ENCODE measurements at regions not wholly inside any gene's neighbourhood (a gene's known extent, or its start where the extent isn't known, plus 50 kb on each side); places are given as distances from the start of the nearest gene placed in this dataset.

DNA sequence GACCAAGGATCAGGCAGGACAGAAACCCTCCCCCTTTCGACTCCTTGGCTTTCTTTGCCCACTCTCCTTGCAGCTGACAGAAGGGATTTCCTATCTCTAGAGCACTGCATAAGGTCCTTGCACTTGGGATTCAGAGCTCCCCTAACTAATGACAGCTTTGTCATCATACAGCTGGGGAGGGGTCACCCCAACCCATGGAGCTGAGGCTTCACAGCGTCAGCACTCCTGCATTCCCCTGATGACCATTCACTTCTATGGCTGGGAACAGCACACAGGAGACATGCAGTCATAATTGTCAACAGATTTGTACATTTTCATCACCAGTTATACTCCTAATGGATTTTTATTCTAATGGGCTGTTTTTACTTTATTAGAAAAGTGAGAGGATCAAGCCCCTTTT is 161.7 kb upstream of the C1orf87 start:
- H3K27ac Mint-ChIP-seq = no peak overlapping the region
- ChIA-PET POLR2A (no interaction called here), CTCF (interaction anchor here (1.1 kb wide), 1 partner anchor 31 kb away, joined by 3 read pairs; no protein-coding TSS in a partner anchor)
- no peaks in the 10 kb centered on the region for H3K9me3 Mint-ChIP-seq
- H3K4me1 Mint-ChIP-seq = no peaks in the 10 kb centered on the region
- no peak for DNase-seq
- no peaks in the 10 kb centered on the region for H3K36me3 Mint-ChIP-seq (ENCODE audit: low read depth)
- no peaks in the 10 kb centered on the region for H3K27me3 Mint-ChIP-seq
- no peak overlapping the region for H3K4me3 Mint-ChIP-seq

DNA sequence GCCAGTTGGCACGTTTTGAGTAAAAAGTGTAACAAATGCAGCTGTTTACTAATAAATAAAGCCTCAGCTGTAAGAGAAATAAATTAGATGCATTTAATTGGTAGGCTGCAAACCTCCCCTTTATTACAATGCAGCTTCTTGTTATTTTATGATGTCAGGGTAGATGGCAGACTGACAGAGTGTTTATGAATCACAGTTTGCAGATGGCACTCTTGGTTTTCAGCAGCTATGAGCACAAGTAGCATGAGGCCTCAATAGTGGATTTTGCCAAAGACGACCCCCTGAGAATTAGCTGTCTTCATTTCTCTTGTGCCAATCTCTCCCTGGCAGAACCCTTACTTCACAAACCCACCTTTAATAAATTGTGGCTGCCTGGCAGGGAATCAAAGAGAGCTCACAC is 161.2 kb upstream of the C1orf87 start:
- POLR2A ChIA-PET = no interaction called here
- Mint-ChIP-seq H3K4me3 (no peak overlapping the region), H3K4me1 (no peaks in the 10 kb centered on the region), H3K36me3 (ENCODE audit: low read depth) (no peaks in the 10 kb centered on the region), H3K27me3 (no peaks in the 10 kb centered on the region), H3K27ac (no peak overlapping the region), H3K9me3 (no peaks in the 10 kb centered on the region)
- CTCF ChIA-PET = interaction anchor here (1.1 kb wide), 1 partner anchor 31 kb away, joined by 3 read pairs; no protein-coding TSS in a partner anchor
- no peak for DNase-seq

DNA sequence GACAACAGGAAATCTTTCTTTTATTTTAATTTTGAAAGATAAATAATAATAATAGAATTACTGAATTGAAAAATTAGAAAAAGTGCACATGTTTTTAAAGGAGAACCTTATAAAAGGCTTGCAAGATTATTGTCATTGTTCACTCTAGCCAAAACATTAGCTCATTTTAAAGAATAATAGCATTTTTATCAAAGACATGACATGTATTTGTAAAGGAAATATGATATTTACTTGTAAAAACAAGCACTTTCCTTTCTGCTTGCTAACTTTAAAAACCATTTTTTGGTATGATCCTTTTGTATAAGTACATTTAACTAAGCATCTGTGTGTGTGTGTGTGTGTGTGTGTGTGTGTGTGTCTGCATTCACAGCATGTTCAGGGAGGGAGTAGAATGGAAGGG is 156.3 kb upstream of the C1orf87 start:
- Mint-ChIP-seq H3K4me1 (no peaks in the 10 kb centered on the region), H3K4me3 (no peak overlapping the region), H3K27ac (no peak overlapping the region), H3K27me3 (no peaks in the 10 kb centered on the region), H3K36me3 (ENCODE audit: low read depth) (no peaks in the 10 kb centered on the region), H3K9me3 (no peaks in the 10 kb centered on the region)
- ChIA-PET POLR2A (no interaction called here), CTCF (no interaction called here)
- no peak for DNase-seq

DNA sequence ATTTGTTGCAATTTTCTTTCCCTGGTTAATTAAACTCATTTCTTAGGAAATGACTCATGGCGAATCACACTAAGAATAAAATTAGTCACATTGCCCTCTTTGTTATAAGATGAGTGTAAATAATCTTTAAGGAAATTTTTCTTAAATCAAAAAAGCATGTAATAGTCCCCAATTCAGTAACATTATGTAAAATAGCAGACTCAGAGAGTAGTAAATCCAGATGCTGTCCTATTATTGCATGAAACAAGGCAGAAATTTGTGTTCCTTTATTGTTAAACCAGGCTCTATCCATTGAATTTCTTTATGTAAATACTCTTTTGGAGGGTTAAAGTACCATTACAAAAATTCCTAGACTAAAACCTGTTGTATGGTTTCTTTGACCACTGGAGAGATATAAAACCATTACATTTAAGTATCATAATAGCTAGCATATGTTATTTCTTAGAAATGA is 154.5 kb upstream of the C1orf87 start:
- DNase-seq = no peak
- H3K9me3 Mint-ChIP-seq = no peaks in the 10 kb centered on the region
- H3K27me3 Mint-ChIP-seq = no peaks in the 10 kb centered on the region
- no peaks in the 10 kb centered on the region for H3K36me3 Mint-ChIP-seq (ENCODE audit: low read depth)
- no peaks in the 10 kb centered on the region for H3K4me1 Mint-ChIP-seq
- H3K27ac Mint-ChIP-seq = no peak overlapping the region
- no peak overlapping the region for H3K4me3 Mint-ChIP-seq
- POLR2A ChIA-PET = no interaction called here
- CTCF ChIA-PET = no interaction called here

DNA sequence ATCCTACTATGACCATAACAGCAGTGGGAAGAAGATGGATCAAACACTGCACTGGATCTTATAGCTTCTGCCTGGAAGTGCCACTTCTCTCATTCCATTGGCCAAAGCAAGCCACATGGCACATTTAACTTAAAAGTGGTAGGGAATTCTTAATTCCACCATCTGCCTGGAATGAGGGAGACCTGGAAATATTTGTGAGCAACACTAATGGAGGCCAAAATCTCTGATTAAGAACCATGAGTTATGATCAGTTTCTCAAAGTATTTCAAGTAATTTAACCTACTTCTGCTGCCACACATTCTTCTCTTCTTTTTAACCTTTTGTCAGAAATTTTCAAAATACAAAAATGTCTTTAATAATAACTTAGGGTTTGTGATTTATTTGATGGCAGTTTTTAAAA is 154.0 kb upstream of the C1orf87 start:
- peak overlapping the region; percentile 4 for H3K27ac Mint-ChIP-seq
- ChIA-PET POLR2A (no interaction called here), CTCF (no interaction called here)
- H3K36me3 Mint-ChIP-seq (ENCODE audit: low read depth) = no peaks in the 10 kb centered on the region
- no peaks in the 10 kb centered on the region for H3K9me3 Mint-ChIP-seq
- no peak overlapping the region for H3K4me3 Mint-ChIP-seq
- H3K4me1 Mint-ChIP-seq = no peaks in the 10 kb centered on the region
- no peaks in the 10 kb centered on the region for H3K27me3 Mint-ChIP-seq
- DNase-seq = no peak

DNA sequence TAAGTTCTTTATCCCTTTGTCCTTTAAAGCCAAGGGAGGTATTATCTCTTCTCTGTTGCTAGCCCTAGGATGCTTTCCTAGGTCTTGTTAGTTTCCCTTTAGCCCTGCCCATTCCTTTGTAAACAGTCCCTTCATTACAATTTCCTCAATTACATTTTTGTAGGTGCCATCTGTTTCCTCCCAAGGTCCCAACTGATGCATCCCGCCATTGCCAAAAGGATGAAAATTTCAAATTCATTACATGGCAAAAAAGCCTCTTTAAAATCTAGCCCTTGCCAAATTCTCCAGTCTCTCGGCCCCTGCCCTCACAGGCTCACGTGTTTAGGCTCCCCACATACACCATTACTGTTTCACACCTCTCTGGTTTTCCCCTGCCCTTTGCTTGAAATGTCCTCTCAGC is 151.9 kb upstream of the C1orf87 start:
- no peak overlapping the region for H3K4me3 Mint-ChIP-seq
- no peaks in the 10 kb centered on the region for H3K27me3 Mint-ChIP-seq
- H3K27ac Mint-ChIP-seq = no peak overlapping the region
- H3K9me3 Mint-ChIP-seq = peaks cover 2% of the 10 kb centered on the region
- no peaks in the 10 kb centered on the region for H3K36me3 Mint-ChIP-seq (ENCODE audit: low read depth)
- no peak for DNase-seq
- H3K4me1 Mint-ChIP-seq = no peaks in the 10 kb centered on the region
- CTCF ChIA-PET = no interaction called here
- POLR2A ChIA-PET = no interaction called here

DNA sequence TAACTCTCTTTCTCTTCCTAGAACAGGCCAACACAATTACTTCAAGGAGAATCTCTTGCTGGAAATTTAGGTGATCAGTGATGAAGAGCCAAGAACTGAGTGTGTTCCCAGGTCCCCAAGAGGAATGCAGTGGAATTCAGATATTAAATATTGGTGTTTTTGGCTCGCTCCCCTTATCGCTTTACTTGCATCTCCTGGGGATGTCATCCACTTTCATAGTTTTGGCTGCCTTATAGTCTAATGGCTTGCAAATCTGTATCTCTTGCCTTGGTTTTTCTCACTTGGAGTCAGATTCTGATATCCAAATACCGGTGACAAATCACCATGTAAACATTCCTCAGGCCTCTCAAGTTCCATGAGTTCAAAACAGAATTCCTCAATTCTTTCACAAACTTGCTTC is 151.0 kb upstream of the C1orf87 start:
- DNase-seq = no peak
- Mint-ChIP-seq H3K36me3 (ENCODE audit: low read depth) (no peaks in the 10 kb centered on the region), H3K9me3 (peaks cover 2% of the 10 kb centered on the region), H3K4me1 (no peaks in the 10 kb centered on the region), H3K27ac (no peak overlapping the region), H3K4me3 (no peak overlapping the region), H3K27me3 (no peaks in the 10 kb centered on the region)
- POLR2A ChIA-PET = no interaction called here
- CTCF ChIA-PET = interaction anchor here (0.7 kb wide), 1 partner anchor 61 kb away, joined by 3 read pairs; no protein-coding TSS in a partner anchor

DNA sequence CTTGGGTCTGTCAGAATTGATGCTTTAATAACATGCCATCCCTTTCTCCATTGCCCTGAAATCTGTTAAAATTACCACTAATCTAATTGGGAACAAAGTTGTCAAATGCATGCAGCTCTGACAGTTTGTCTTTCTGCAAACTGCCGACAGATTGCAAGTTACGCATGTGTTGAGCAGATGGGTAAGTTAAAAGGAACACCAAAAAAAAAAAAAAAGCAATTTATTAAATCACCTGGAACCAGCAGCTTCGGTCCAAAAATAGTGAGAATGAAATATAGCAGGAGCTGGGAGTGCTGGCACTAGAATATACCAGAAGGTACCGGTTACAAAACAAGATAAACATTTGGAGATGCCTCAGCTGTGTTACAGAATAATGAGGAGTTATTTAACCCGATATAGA is 149.6 kb upstream of the C1orf87 start:
- POLR2A ChIA-PET = no interaction called here
- H3K27ac Mint-ChIP-seq = no peak overlapping the region
- H3K4me3 Mint-ChIP-seq = no peak overlapping the region
- DNase-seq = no peak
- no peaks in the 10 kb centered on the region for H3K36me3 Mint-ChIP-seq (ENCODE audit: low read depth)
- peaks cover 2% of the 10 kb centered on the region for H3K9me3 Mint-ChIP-seq
- no peaks in the 10 kb centered on the region for H3K27me3 Mint-ChIP-seq
- no peaks in the 10 kb centered on the region for H3K4me1 Mint-ChIP-seq
- CTCF ChIA-PET = no interaction called here

DNA sequence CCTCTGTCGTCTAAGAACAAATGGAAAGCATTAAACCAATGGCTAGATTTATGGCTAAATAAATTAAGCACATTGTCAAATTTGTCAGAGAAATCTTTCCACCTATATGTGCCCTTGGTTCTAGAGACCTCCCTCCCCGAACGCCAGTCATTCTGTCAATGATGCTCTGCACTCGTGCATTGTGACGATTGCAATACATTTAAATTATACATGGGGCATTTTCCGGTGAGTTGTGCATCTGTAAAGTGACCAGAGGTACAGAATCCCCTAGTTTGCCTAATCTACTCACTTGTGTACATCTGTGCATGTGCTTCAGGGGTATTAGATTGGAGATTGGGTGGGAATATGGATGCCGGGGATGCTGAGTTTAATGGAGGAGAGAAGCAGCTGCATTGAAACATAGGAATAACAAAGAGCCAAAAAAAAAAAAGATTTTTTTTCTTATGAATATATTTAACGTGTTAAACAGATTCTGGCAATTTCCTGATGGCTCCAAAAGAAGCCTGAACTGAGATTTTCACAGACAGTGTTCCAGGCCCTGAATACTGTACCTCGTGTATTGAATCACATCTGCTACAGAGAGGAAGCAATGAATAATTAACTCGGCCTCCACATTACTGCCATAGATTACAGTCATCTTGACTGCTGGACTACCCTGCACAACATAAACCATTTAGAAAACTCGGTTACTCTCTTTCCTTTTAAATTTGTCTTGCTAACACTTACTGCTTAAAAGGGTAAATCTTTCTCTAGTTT is 149.0 kb upstream of the C1orf87 start:
- DNase-seq = no peak
- Mint-ChIP-seq H3K27me3 (no peaks in the 10 kb centered on the region), H3K9me3 (peaks cover 2% of the 10 kb centered on the region), H3K36me3 (ENCODE audit: low read depth) (no peaks in the 10 kb centered on the region), H3K4me3 (no peak overlapping the region), H3K4me1 (no peaks in the 10 kb centered on the region), H3K27ac (no peak overlapping the region)
- POLR2A ChIA-PET = no interaction called here
- CTCF ChIA-PET = no interaction called here

DNA sequence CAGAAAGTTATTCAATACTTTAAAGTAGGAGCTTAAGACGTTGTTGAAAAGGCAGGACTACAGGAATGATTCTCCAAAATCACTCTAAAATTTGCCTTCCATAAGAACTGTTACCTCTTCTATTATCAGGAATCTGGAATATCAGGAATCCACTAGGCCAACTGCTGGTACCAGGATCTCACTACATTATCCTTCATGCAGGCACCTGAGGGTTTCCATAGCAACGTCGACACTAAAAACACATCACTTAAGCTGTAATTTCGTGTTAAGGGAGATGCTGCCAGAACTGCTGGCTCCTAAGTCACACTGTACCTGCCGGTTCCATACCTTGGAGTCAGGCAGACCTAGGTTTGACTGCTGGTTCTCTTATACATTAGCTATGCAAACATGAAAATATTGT is 139.7 kb upstream of the C1orf87 start:
- no peak overlapping the region for H3K27ac Mint-ChIP-seq
- no peaks in the 10 kb centered on the region for H3K27me3 Mint-ChIP-seq
- no peaks in the 10 kb centered on the region for H3K9me3 Mint-ChIP-seq
- no peak for DNase-seq
- no peak overlapping the region for H3K4me3 Mint-ChIP-seq
- no peaks in the 10 kb centered on the region for H3K4me1 Mint-ChIP-seq
- POLR2A ChIA-PET = no interaction called here
- CTCF ChIA-PET = no interaction called here
- H3K36me3 Mint-ChIP-seq (ENCODE audit: low read depth) = no peaks in the 10 kb centered on the region

DNA sequence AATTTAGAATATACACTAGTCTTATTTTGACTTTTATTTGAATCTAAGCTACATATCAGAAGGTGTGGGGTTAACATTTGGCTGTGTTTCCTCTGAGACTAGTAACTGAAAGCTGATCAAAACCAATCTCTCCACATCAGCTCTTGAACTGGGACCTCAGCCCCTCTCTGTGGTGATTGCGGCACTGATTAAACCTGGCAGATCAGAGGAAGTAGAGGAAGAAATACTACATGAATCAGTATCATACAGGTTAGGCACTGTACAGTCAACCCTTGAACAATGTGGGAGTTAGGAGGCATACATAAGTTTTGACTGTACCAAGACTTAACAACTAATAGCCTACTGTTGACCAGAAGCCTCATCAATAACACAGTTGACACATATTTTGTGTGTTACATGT is 122.5 kb upstream of the C1orf87 start:
- Mint-ChIP-seq H3K27ac (no peak overlapping the region), H3K27me3 (no peaks in the 10 kb centered on the region), H3K4me1 (no peaks in the 10 kb centered on the region), H3K4me3 (no peak overlapping the region), H3K36me3 (ENCODE audit: low read depth) (no peaks in the 10 kb centered on the region), H3K9me3 (no peaks in the 10 kb centered on the region)
- DNase-seq = no peak
- POLR2A ChIA-PET = no interaction called here
- CTCF ChIA-PET = no interaction called here

DNA sequence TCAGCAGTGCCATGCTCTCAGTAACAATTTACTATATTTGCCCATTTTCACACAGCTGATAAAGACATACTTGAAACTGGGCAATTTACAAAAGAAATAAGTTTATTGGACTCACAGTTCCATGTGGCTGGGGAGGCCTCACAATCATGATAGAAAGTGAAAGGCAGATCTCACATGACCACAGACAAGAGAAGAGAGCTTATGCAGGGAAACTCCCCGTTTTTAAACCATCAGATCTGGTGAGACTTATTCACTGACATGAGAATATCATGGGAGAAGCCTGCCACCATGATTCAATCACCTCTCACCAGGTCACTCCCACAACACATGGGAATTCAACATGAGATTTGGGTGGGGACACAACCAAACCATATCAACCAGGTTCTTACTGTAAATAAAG is 112.1 kb upstream of the C1orf87 start:
- CTCF ChIA-PET = no interaction called here

DNA sequence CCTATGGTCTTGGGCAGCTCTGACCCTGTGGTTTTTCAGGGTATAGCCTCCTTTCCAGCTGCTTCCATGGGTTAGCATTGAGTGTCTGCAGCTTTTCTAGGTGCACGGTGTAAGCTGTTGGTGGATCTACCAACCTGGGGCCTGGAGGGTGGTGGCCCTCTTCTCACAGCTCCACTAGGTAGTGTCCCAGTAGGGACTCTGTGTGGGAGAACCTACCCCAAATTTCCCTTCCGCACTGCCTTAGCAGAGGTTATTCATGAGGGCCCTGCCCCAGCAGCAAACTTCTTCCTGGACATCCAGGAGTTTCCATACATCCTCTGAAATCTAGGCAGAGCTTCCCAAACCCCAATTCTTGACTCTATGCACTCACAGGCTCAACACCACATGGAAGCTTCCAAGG is 111.0 kb upstream of the C1orf87 start:
- Mint-ChIP-seq H3K36me3 (ENCODE audit: low read depth) (no peaks in the 10 kb centered on the region), H3K27me3 (no peaks in the 10 kb centered on the region), H3K9me3 (peaks cover 21% of the 10 kb centered on the region), H3K4me1 (no peaks in the 10 kb centered on the region), H3K27ac (no peak overlapping the region), H3K4me3 (no peak overlapping the region)
- CTCF ChIA-PET = no interaction called here
- DNase-seq = no peak
- POLR2A ChIA-PET = no interaction called here

More for the DNA sequence above, 112.1 kb upstream of the C1orf87 start:
- POLR2A ChIA-PET = no interaction called here
- Mint-ChIP-seq H3K27me3 (no peaks in the 10 kb centered on the region), H3K4me1 (no peaks in the 10 kb centered on the region), H3K27ac (no peak overlapping the region), H3K36me3 (ENCODE audit: low read depth) (no peaks in the 10 kb centered on the region), H3K9me3 (peaks cover 21% of the 10 kb centered on the region), H3K4me3 (no peak overlapping the region)
- no peak for DNase-seq

DNA sequence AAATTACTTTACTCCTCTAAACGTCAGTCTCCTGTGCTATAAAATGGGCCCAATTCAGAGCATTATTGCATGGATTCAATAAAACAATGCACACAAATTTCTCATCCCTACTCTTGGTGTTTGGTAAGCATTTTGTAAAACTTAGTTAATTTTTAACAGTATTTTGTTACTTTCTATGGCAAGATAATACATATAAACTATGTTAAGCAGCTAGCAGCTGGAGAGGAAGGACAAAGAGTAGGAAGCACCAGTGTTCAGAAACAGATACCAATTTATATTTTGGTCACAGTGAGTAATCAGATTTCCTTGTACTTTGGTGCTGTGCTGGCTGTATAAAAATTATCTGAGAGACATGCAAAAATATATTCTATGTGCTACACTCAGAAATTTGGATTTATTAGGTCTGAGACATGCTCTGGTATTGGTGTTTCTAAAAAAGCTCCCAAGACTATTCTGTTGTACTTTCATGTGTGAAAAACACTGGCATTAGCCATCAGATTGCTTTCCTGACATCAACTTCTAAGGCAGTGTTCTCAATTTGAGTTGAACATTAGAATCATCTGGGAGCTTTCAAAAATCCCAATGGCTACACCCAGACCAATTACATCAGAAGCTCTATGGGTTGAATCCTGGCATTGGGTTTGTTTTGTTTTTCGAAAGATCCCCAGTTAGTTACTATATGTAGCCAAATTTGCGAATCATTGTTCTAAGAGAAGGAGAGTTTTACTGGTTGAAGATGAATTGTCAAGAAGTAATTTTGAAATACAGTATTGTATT is 100.3 kb upstream of the C1orf87 start:
- no peaks in the 10 kb centered on the region for H3K36me3 Mint-ChIP-seq (ENCODE audit: low read depth)
- H3K9me3 Mint-ChIP-seq = no peaks in the 10 kb centered on the region
- no peak for DNase-seq
- no peaks in the 10 kb centered on the region for H3K27me3 Mint-ChIP-seq
- no peak overlapping the region for H3K27ac Mint-ChIP-seq
- H3K4me3 Mint-ChIP-seq = no peak overlapping the region
- CTCF ChIA-PET = interaction anchor here (0.7 kb wide), 1 partner anchor 272 kb away, joined by 3 read pairs; no protein-coding TSS in a partner anchor
- POLR2A ChIA-PET = no interaction called here
- no peaks in the 10 kb centered on the region for H3K4me1 Mint-ChIP-seq

Data from activated CD4-positive, alpha-beta T cell treated with anti-CD3 and anti-CD28 coated beads, Interleukin-2, amount 10 ng/mL, durations not matched to agents 7 days and 5 days (primary cell).